Thoracic aorta (tissue), 2 donors: ENCODE measurements at regions not wholly inside any gene's neighbourhood (a gene's known extent, or its start where the extent isn't known, plus 50 kb on each side); places are given as distances from the start of the nearest gene placed in this dataset.

Experiments used
- ATAC-seq: fragments of 150-250 bp; one replicate; pipeline ENCODE4 v1.8.0; 2017; ENCODE audit warnings: low read depth; ENCODE audit not compliant: insufficient number of reproducible peaks, low FRiP score
- DNase-seq: peaks from one replicate; pipeline ENCODE4 v3.0.0-alpha.2; 2020; ENCODE audit warnings: low spot score
- H3K27ac ChIP-seq, 2 donors: fragments of 200-600 bp; sonication (generic); 1 replicate in 1 of 2; 2 replicates in 1 of 2; pipeline ENCODE4 v1.5.1; 2016; ENCODE audit warnings: mild to moderate bottlenecking in 2 of 2, moderate library complexity in 2 of 2
- H3K27me3 ChIP-seq: fragments of 200-600 bp; sonication (generic); replicated peaks from 2 replicates; pipeline ENCODE4 v1.6.0; 2016; ENCODE audit warnings: mild to moderate bottlenecking; ENCODE audit not compliant: insufficient read depth
- H3K36me3 ChIP-seq: fragments of 200-600 bp; sonication (generic); one replicate; pipeline ENCODE4 v1.5.1; 2016
- H3K4me1 ChIP-seq, 2 donors: fragments of 200-600 bp; sonication (generic); 1 replicate in 1 of 2; 2 replicates in 1 of 2; pipeline versions ENCODE4 v1.5.1 to v1.6.0; 2016; ENCODE audit warnings: low read depth in 2 of 2, mild to moderate bottlenecking in 1 of 2; ENCODE audit not compliant: control insufficient read depth in 1 of 2
- H3K4me3 ChIP-seq: fragments of 200-600 bp; sonication (generic); 2 replicates; pipeline ENCODE4 v1.5.1; 2016; ENCODE audit warnings: mild to moderate bottlenecking
- H3K9me3 ChIP-seq: fragments of 200-600 bp; sonication (generic); 2 replicates; pipeline ENCODE4 v1.5.1; 2016
- TF ChIP-seq, protein P1 (sequence below): fragments of 200-600 bp; sonication (generic); IDR thresholded peaks from one replicate; pipeline ENCODE4 v1.5.1; 2019; ENCODE audit warnings: antibody characterized with exemption

GRCh38 chr5:61951295-61951694 lies 354.7 kb upstream of the KIF2A start:
- Histone ChIP-seq H3K4me1 (no peaks in the 10 kb centered on the region), H3K9me3 (no peaks in the 10 kb centered on the region), H3K27ac (no peak overlapping the region), H3K27me3 (no peaks in the 10 kb centered on the region), H3K4me3 (no peak overlapping the region), H3K36me3 (no peaks in the 10 kb centered on the region)
- ATAC-seq (no peak), DNase-seq (no peak)
- TF ChIP-seq, protein P1, sequence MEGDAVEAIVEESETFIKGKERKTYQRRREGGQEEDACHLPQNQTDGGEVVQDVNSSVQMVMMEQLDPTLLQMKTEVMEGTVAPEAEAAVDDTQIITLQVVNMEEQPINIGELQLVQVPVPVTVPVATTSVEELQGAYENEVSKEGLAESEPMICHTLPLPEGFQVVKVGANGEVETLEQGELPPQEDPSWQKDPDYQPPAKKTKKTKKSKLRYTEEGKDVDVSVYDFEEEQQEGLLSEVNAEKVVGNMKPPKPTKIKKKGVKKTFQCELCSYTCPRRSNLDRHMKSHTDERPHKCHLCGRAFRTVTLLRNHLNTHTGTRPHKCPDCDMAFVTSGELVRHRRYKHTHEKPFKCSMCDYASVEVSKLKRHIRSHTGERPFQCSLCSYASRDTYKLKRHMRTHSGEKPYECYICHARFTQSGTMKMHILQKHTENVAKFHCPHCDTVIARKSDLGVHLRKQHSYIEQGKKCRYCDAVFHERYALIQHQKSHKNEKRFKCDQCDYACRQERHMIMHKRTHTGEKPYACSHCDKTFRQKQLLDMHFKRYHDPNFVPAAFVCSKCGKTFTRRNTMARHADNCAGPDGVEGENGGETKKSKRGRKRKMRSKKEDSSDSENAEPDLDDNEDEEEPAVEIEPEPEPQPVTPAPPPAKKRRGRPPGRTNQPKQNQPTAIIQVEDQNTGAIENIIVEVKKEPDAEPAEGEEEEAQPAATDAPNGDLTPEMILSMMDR = no peak

DNA sequence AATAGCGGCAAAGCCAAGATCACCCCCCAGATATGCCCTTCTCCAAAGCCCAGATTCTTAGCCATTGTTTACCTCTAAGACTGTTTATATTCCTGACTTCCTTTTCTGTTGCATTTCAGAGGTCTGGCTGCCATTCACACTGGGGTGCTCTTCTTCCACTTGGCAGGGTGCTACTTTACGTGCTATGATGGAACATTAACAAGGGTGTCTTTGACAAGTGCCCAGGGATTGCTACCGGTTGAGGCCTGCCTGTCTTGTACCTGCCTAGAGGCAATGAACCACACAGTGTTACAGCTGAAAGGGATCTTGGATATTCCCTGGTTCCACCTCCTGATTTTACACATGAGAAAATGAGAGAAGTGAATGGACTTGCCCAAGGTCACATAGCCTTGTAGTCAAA lies 352.1 kb upstream of the KIF2A start:
- no peak for ATAC-seq
- Histone ChIP-seq H3K36me3 (no peaks in the 10 kb centered on the region), H3K9me3 (no peaks in the 10 kb centered on the region), H3K4me3 (no peak overlapping the region), H3K4me1 (no peaks in the 10 kb centered on the region), H3K27me3 (no peaks in the 10 kb centered on the region), H3K27ac (no peak overlapping the region)
- TF ChIP-seq, protein P1 = no peak
- no peak for DNase-seq

- no peaks in the 10 kb centered on the region for H3K27me3 ChIP-seq
- H3K4me1 ChIP-seq = no peaks in the 10 kb centered on the region
- TF ChIP-seq, protein P1 = no peak
- no peak overlapping the region for H3K27ac ChIP-seq
- H3K4me3 ChIP-seq = no peak overlapping the region
- no peak for ATAC-seq
- DNase-seq = no peak
- no peaks in the 10 kb centered on the region for H3K36me3 ChIP-seq
- no peaks in the 10 kb centered on the region for H3K9me3 ChIP-seq
Observed at GRCh38 chr5:61964201-61964600, 341.8 kb upstream of the KIF2A start.

DNA sequence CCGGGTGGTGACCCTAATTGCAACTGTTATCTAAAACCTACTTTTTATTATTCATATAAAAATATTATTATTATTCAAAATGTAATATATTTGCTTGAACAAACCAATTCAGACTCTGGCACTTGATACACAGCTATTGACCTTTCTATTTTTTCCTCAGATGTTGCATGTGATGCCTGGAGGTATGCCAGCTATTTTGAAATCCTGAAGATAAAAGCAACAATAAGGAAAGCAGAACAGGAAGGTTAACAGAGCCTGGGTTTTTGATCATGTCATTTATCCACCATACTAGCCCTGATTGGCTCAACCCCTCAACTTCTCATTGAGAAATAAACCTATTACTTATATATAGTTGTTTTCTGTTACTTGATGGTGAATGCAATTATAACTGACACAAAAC lies 340.9 kb upstream of the KIF2A start:
- H3K4me1 ChIP-seq = no peaks in the 10 kb centered on the region
- H3K27ac ChIP-seq = no peak overlapping the region
- ATAC-seq (no peak), DNase-seq (no peak)
- no peak overlapping the region for H3K4me3 ChIP-seq
- H3K27me3 ChIP-seq = no peaks in the 10 kb centered on the region
- TF ChIP-seq, protein P1 = no peak
- H3K36me3 ChIP-seq = no peaks in the 10 kb centered on the region
- no peaks in the 10 kb centered on the region for H3K9me3 ChIP-seq

- TF ChIP-seq, protein P1 = no peak
- ATAC-seq = no peak
- Histone ChIP-seq H3K4me1 (no peaks in the 10 kb centered on the region), H3K4me3 (no peak overlapping the region), H3K9me3 (no peaks in the 10 kb centered on the region), H3K36me3 (no peaks in the 10 kb centered on the region), H3K27ac (no peak overlapping the region), H3K27me3 (no peaks in the 10 kb centered on the region)
- no peak for DNase-seq
Observed at GRCh38 chr5:61965490-61965889, 340.5 kb upstream of the KIF2A start.
